Fibroblast of lung (primary cell): ENCODE measurements at regions not wholly inside any gene's neighbourhood (a gene's known extent, or its start where the extent isn't known, plus 50 kb on each side); places are given as distances from the start of the nearest gene placed in this dataset.
A peak's percentile ranks its signal among the peaks of the same experiment; 100 is the strongest.

Experiments
- DNase-seq, 2 donors: peaks; one replicate each; pipeline versions ENCODE4 v3.0.0 to v3.0.0-alpha.2; 2010; ENCODE audit warnings: low read depth in 2 of 2
- H2AFZ ChIP-seq: 2 replicates; pipeline ENCODE4 v1.5.1; 2012; ENCODE audit warnings: low read length, control low read depth, inconsistent platforms
- H3K27ac ChIP-seq: 2 replicates; pipeline ENCODE4 v1.5.1; 2011; ENCODE audit warnings: low read length, control low read depth; ENCODE audit not compliant: insufficient read depth
- H3K27me3 ChIP-seq: 2 replicates; pipeline ENCODE4 v1.5.1; 2011; ENCODE audit warnings: mild to moderate bottlenecking, low read length; ENCODE audit not compliant: control insufficient read depth, insufficient read depth
- H3K36me3 ChIP-seq: 2 replicates; pipeline ENCODE4 v1.5.1; 2011; ENCODE audit warnings: low read length; ENCODE audit not compliant: control insufficient read depth, insufficient read depth
- H3K4me1 ChIP-seq: 2 replicates; pipeline ENCODE4 v1.5.1; 2011; ENCODE audit warnings: low read length; ENCODE audit not compliant: control insufficient read depth, insufficient read depth; ENCODE audit errors: extremely low read depth
- H3K4me2 ChIP-seq: 2 replicates; pipeline ENCODE4 v1.5.1; 2011; ENCODE audit warnings: low read length, control low read depth; ENCODE audit not compliant: insufficient read depth; ENCODE audit errors: extremely low read depth
- H3K4me3 ChIP-seq, 4 experiments: fragments of 200-600 bp in 1 of 4; sonication (generic) in 1 of 4; replicated peaks in 1 of 4; 2 replicates each; pipeline ENCODE4 v1.5.1; 2011 to 2016; ENCODE audit warnings: low read length in 4 of 4, low read depth in 3 of 4, mild to moderate bottlenecking in 3 of 4, control low read depth in 2 of 4, inconsistent platforms in 1 of 4, mixed read lengths in 1 of 4; ENCODE audit not compliant: insufficient read depth in 1 of 4; ENCODE audit errors: control extremely low read depth in 1 of 4
- H3K79me2 ChIP-seq: 2 replicates; pipeline ENCODE4 v1.5.1; 2012; ENCODE audit warnings: mild to moderate bottlenecking, low read length, inconsistent platforms; ENCODE audit not compliant: control insufficient read depth, insufficient read depth
- H3K9ac ChIP-seq: 2 replicates; pipeline ENCODE4 v1.5.1; 2011; ENCODE audit warnings: mild to moderate bottlenecking, low read length, control low read depth; ENCODE audit not compliant: insufficient read depth
- H3K9me3 ChIP-seq: 2 replicates; pipeline ENCODE4 v1.5.1; 2012; ENCODE audit warnings: low read depth, low read length; ENCODE audit not compliant: control insufficient read depth, insufficient read depth
- H4K20me1 ChIP-seq: 2 replicates; pipeline ENCODE4 v1.5.1; 2011; ENCODE audit warnings: low read length; ENCODE audit not compliant: control insufficient read depth, insufficient read depth; ENCODE audit errors: extremely low read depth
- EZH2 ChIP-seq: IDR thresholded peaks from 2 replicates; pipeline ENCODE4 v1.5.1; 2012; ENCODE audit warnings: low read length, control low read depth, mild to moderate bottlenecking; ENCODE audit errors: missing control alignments
- TF ChIP-seq, protein P1 (sequence below), 2 donors: IDR thresholded peaks in 1 of 2; conservative IDR thresholded peaks in 1 of 2; 1 replicate in 1 of 2; 2 replicates in 1 of 2; pipeline ENCODE4 v1.5.1; 2011 to 2012; ENCODE audit warnings: low read length in 2 of 2, control low read depth in 1 of 2, inconsistent platforms in 1 of 2, low read depth in 1 of 2, mild to moderate bottlenecking in 1 of 2

GRCh38 chr11:15638386-15638787 is 523.7 kb downstream of the INSC start:
- no peak for DNase-seq

DNA sequence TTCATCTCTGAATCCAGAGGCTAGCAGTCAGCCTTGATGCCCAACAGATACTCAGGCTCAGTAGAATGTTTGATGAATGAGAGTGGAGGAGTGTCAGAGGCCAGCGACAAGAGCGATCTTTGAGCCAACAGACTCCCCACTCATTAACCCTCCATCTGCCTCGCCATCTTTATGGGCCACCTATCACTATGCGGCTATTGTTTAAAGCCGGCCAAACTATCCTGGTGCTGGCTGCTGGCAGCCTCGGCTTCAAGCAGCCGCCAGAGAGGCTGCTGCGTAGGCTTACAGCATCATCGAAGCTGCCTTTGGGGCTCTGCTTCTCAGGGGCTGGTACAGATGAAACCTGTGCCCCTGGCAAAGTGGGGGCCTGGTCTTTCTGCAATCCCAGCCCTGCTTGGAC is 525.6 kb downstream of the INSC start:
- Histone ChIP-seq H3K9me3 (no peaks in the 10 kb centered on the region), H3K36me3 (no peaks in the 10 kb centered on the region), H3K4me3 (peak overlapping the region in 1 of 4 experiments; percentile 15), H3K9ac (no peak overlapping the region), H3K4me1 (no peaks in the 10 kb centered on the region), H3K27me3 (no peaks in the 10 kb centered on the region), H3K79me2 (no peaks in the 10 kb centered on the region), H2AFZ (no peak overlapping the region), H4K20me1 (no peaks in the 10 kb centered on the region), H3K27ac (no peak overlapping the region), H3K4me2 (no peak overlapping the region)
- no peak for DNase-seq
- TF ChIP-seq EZH2 = no peak
- TF ChIP-seq, protein P1, sequence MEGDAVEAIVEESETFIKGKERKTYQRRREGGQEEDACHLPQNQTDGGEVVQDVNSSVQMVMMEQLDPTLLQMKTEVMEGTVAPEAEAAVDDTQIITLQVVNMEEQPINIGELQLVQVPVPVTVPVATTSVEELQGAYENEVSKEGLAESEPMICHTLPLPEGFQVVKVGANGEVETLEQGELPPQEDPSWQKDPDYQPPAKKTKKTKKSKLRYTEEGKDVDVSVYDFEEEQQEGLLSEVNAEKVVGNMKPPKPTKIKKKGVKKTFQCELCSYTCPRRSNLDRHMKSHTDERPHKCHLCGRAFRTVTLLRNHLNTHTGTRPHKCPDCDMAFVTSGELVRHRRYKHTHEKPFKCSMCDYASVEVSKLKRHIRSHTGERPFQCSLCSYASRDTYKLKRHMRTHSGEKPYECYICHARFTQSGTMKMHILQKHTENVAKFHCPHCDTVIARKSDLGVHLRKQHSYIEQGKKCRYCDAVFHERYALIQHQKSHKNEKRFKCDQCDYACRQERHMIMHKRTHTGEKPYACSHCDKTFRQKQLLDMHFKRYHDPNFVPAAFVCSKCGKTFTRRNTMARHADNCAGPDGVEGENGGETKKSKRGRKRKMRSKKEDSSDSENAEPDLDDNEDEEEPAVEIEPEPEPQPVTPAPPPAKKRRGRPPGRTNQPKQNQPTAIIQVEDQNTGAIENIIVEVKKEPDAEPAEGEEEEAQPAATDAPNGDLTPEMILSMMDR (conservative IDR thresholded peaks at IDR 0.05 in 1 of 2, IDR thresholded peaks at IDR 0.05 in 1 of 2; ENCODE audit: low read depth in 1 of 2, low read length in 2 of 2) = no peak

More at GRCh38 chr11:15638386-15638787, 523.7 kb downstream of the INSC start:
- Histone ChIP-seq H3K9ac (no peak overlapping the region), H3K4me2 (no peak overlapping the region), H4K20me1 (no peaks in the 10 kb centered on the region), H3K36me3 (no peaks in the 10 kb centered on the region), H3K9me3 (no peaks in the 10 kb centered on the region), H2AFZ (no peak overlapping the region), H3K4me1 (no peaks in the 10 kb centered on the region), H3K79me2 (no peaks in the 10 kb centered on the region), H3K27ac (no peak overlapping the region), H3K27me3 (no peaks in the 10 kb centered on the region), H3K4me3 (no peak overlapping the region)
- TF ChIP-seq, protein P1 (conservative IDR thresholded peaks at IDR 0.05 in 1 of 2, IDR thresholded peaks at IDR 0.05 in 1 of 2; ENCODE audit: low read depth in 1 of 2, low read length in 2 of 2) = no peak
- no peak for TF ChIP-seq EZH2

DNA sequence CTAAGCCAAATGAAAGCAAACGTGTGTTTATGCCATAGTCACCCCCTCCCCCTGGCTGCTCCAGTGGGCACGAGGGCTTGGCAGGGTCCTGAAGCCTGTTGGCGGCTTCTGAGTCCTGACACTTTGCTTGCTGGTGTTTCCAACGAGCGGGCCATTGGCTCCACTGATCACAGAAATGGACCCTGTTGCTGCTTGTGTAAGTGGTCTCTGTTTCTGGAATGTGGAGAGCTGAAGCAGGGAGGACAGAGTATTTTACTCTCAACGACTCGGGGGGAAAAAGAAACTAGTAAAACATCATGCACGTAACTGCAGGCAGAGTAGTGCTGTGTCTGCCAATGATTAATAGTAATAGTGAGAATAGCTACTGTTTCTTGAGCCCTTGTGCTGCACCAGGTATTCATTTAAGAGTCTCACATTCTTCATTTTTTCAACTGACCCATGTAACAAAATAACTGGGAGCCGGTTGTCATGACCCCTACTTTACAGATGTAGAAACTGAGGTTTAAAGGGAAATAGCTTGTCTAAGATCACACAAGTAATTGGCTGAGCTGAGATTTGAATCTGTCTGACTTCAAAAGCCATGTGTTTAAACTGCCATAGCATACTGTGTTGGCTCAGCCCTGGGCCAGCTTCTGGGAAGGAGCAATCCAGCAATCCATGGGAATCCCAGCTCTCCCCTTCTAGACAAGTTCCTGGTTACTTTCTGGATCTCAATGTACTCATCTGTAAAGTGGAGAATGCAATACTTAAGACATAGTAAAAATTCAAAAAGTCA is 526.7 kb downstream of the INSC start:
- H3K79me2 ChIP-seq = no peaks in the 10 kb centered on the region
- H3K9ac ChIP-seq = no peak overlapping the region
- H3K4me2 ChIP-seq = peak overlapping the region; percentile 78
- H4K20me1 ChIP-seq = no peaks in the 10 kb centered on the region
- no peak for DNase-seq
- H3K4me1 ChIP-seq = no peaks in the 10 kb centered on the region
- H3K27ac ChIP-seq = no peak overlapping the region
- no peaks in the 10 kb centered on the region for H3K36me3 ChIP-seq
- no peaks in the 10 kb centered on the region for H3K9me3 ChIP-seq
- H3K27me3 ChIP-seq = no peaks in the 10 kb centered on the region
- TF ChIP-seq EZH2 = no peak
- TF ChIP-seq, protein P1 (conservative IDR thresholded peaks at IDR 0.05 in 1 of 2, IDR thresholded peaks at IDR 0.05 in 1 of 2; ENCODE audit: low read depth in 1 of 2, low read length in 2 of 2) = no peak
- H2AFZ ChIP-seq = peak overlapping the region; percentile 72
- H3K4me3 ChIP-seq = peak overlapping the region in 3 of 4 experiments; percentile 3 to 35 (median 21)
